T-helper 1 cell treated with Interleukin-12 subunit alpha and Interleukin-12 subunit beta and Interleukin-4 antibody, amounts not matched to agents 30 ng/mL and 1 ng/mL, for 36 hours (primary cell): ENCODE measurements at regions not wholly inside any gene's neighbourhood (a gene's known extent, or its start where the extent isn't known, plus 50 kb on each side); places are given as distances from the start of the nearest gene placed in this dataset.

Experiments used
- intact Hi-C: fragments of 100-400 bp; cut with micrococcal nuclease; formaldehyde crosslinking; loops from one replicate; pipeline ENCODE4 v1.15.1; 2024

- intact Hi-C loops: no loop called here
These were observed 115.1 kb upstream of the TNFAIP3 start for GRCh38 chr6:137751768-137752560.

DNA sequence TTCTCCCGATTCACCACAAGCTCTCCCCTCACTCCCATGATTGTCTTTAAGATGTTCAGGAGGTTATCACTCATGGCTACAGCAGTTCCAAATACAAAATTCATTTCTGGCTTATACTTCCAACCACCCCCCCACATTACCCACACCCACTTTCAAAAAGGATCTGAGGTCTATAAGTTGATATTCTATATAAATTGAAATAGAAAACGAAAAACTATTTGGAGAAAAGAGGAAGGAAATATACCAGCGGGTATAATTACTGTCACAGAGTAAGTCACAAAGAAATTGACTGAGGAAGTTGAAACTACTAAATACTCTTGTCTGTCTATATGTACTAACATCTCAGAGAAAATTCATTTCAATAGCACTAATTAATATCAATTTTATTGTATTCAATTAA, 112.7 kb upstream of the TNFAIP3 start:
- intact Hi-C loops: no loop called here

- intact Hi-C loops: no loop called here
These were observed 112.2 kb upstream of the TNFAIP3 start for GRCh38 chr6:137754866-137755265.

- intact Hi-C loops: no loop called here
These were observed 111.8 kb upstream of the TNFAIP3 start for GRCh38 chr6:137755284-137755683.

- intact Hi-C loops: no loop called here
These were observed 110.3 kb upstream of the TNFAIP3 start for GRCh38 chr6:137756788-137757187.

- intact Hi-C loops: no loop called here
These were observed 108.4 kb upstream of the TNFAIP3 start for GRCh38 chr6:137758661-137759060.

DNA sequence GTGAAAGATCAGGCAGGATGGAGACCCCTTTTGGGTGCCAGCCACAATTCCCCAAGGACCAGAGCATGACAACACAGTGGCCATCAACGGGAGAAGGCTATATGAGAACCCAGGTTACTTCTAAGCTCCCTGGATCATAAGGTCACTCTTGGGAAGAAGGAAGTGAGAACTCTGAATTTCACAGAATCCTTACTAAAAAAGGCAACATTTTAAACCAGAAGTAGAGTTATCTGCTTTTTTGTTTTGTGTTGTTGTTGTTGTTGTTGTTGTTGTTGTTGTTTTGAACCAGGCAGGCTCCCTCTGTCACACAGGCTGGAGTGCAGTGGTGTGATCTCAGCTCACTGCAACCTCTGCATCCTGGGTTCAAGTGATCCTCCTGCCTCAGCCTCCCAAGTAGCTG, 107.4 kb upstream of the TNFAIP3 start:
- intact Hi-C loops: no loop called here

GRCh38 chr6:137761072-137761471, 106.0 kb upstream of the TNFAIP3 start:
- intact Hi-C loops: no loop called here

DNA sequence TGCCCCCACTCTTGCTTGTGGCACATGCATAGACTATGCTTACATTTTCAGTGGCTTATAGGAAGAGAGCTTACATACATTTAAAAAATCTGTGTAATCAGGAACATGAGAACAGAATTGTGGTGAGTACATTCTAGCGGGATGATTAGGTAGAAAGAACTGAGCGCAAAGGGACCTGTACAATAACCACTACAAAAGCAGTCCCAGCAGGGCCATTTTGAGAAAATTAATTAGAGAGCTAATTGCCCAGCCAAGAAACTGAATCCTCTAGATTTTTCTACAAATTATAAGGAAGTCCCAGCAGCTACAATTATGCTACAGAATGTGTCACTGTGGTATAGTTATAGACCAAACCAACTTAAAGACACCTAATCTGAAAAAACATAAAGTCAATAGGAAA, 105.6 kb upstream of the TNFAIP3 start:
- intact Hi-C loops: no loop called here

GRCh38 chr6:137762168-137763090, 104.6 kb upstream of the TNFAIP3 start:
- intact Hi-C loops: no loop called here

- intact Hi-C loops: no loop called here
These were observed 103.6 kb upstream of the TNFAIP3 start for GRCh38 chr6:137763436-137763835.

DNA sequence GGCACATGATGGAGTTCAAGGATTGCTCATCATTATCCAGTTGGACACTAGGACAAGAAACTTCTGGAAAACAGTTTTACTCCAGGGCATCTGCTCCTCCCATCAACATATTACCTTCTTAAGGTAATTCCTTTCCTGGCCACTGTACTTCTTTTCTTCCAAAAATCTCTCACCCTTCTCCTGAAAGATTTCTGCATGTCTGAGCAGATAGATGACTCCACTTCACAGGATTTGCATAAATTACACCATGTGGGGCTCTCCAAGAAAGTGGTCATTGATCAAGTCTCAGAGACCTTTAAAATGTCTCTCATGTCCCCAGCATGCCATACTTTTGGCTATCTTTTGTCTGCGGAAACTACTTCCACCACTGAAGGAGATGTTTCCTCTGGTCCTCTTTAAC, 103.2 kb upstream of the TNFAIP3 start:
- intact Hi-C loops: no loop called here

DNA sequence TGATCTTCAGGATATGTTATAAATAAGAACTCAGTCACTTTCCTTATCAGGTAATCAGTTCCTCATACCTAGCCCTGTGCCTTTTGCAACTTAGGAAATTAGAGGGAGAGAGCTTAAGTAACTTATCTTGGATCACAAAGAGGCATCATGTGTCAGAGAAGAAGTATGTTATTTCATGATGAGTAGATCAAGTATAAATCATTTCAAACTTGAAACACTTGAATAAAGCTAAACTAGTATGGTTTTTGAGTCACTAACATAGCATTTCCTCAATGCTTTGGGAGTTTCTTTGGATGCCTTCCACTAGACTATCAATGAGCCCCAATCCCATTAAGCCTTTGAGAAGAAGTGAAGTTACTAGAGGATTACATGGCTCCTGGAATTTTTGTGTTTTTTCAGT, 102.6 kb upstream of the TNFAIP3 start:
- intact Hi-C loops: no loop called here

DNA sequence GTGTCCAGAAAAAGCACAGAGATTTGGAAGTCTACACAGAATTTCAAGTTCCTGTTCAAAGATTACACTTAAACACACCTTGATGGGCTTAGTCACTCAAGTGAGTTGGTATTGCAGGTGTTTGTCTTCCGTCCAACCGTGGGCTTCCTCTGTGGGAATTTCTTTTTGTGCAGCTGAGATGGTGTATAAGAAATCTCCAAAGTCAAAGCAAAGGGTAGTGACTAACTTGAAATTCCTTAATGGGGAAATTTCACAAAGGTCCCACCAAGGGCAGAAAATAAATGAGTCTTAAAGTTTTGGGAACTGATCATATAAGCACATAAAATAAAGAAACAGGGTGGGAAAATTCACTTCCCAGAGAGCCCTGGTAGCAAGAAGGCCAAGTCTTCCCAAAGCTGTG, 102.0 kb upstream of the TNFAIP3 start:
- intact Hi-C loops: no loop called here

- intact Hi-C loops: no loop called here
These were observed 100.3 kb upstream of the TNFAIP3 start for GRCh38 chr6:137766596-137767370.

GRCh38 chr6:137767465-137767864, 99.6 kb upstream of the TNFAIP3 start:
- intact Hi-C loops: no loop called here

DNA sequence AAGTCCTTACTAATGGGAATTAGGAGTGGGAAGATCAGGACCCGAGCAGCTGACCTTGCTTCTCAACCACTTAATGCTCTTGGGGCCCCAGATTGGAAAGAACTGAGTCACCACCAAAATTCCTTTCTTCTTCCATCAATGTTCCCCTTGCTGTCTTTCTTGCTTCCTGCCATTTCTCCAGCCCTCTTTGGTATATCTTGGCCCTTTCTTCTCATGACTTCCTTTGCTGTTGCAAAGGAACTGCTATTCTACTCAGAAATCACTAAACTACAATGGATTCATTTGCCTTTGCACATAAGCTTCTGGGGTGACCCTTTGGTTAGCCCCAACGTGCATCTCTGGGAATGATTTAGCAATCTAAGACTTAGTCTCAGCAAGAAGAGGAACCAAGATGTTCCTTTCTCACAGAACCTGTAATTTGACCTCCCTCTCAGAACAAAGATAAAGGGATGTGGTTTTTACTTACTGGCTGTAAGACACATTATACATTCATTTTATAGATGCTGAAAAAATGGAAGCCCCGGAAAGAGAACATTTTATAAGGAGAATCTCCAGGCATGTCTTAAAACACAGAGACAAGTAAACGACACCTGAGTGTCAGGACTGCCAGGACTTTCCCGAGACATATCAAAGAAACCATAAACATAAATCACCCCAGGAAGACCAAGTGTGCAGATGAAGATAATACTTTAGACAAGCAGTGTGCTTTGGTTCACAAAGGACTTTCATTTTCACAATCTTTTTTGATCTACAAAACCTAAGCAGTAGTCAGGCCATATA, 99.0 kb upstream of the TNFAIP3 start:
- intact Hi-C loops: loop anchor here (1.0 to 2.0 kb wide), 5 partner anchors 43 to 100 kb away; no protein-coding TSS in a partner anchor

DNA sequence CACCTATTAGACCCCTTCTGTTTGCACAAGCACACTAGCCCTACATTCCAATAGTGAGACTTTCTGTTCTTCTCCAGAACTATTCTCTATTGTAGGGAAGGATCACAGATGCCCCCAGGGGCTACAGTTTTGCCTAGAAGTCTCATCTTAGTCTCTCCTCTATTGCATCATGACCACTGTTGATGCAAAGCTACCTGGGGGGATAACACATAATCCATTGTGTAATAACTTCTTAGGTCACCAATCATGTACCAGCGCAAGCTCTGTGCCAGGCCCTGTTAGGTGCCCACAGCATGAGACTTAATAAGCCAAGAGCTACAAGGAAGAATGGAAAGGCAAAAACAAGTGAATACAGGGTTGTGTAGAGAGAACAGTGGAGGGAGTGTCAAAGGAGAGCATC, 98.1 kb upstream of the TNFAIP3 start:
- intact Hi-C loops: loop anchor here (1.0 to 2.0 kb wide), 5 partner anchors 42 to 99 kb away; no protein-coding TSS in a partner anchor

GRCh38 chr6:137769797-137770362, 97.2 kb upstream of the TNFAIP3 start:
- intact Hi-C loops: loop anchor here (2.0 kb wide), 1 partner anchor 41 kb away; no protein-coding TSS in a partner anchor

- intact Hi-C loops: no loop called here
These were observed 94.4 kb upstream of the TNFAIP3 start for GRCh38 chr6:137772541-137773250.
